Fibroblast of the conjunctiva (primary cell): ENCODE measurements at regions not wholly inside any gene's neighbourhood (a gene's known extent, or its start where the extent isn't known, plus 50 kb on each side); places are given as distances from the start of the nearest gene placed in this dataset.

ENCODE experiments used
- DNase-seq: peaks from one replicate; pipeline ENCODE4 v3.0.0-alpha.2; 2010; ENCODE audit warnings: low read depth

GRCh38 chr14:50038398-50039119 lies 77.8 kb downstream of the VCPKMT start:
- DNase-seq, result peak; percentile 85

GRCh38 chr14:50039120-50039517 lies 77.3 kb downstream of the VCPKMT start:
- no peak for DNase-seq

- DNase-seq, result no peak
Observed at GRCh38 chr14:50039734-50040400, 76.5 kb downstream of the VCPKMT start.

GRCh38 chr14:50040401-50040775 lies 76.0 kb downstream of the VCPKMT start:
- DNase-seq, result no peak

GRCh38 chr14:50040895-50041465 lies 75.4 kb downstream of the VCPKMT start:
- DNase-seq, result no peak

- no peak for DNase-seq
Observed at GRCh38 chr14:50041980-50042379, 74.4 kb downstream of the VCPKMT start.

GRCh38 chr14:50044042-50044651 lies 72.2 kb downstream of the VCPKMT start:
- DNase-seq, result no peak

- no peak for DNase-seq
Observed at GRCh38 chr14:50045039-50045711, 71.2 kb downstream of the VCPKMT start.

GRCh38 chr14:50045837-50046236 lies 70.5 kb downstream of the VCPKMT start:
- no peak for DNase-seq

GRCh38 chr14:50047274-50047676 lies 69.1 kb downstream of the VCPKMT start:
- DNase-seq, result no peak

GRCh38 chr14:50049093-50049492 lies 67.3 kb downstream of the VCPKMT start:
- DNase-seq, result no peak

GRCh38 chr14:50049703-50050570 lies 66.4 kb downstream of the VCPKMT start:
- DNase-seq, result no peak

- DNase-seq, result no peak
Observed at GRCh38 chr14:50051106-50051505, 65.3 kb downstream of the VCPKMT start.

- no peak for DNase-seq
Observed at GRCh38 chr14:50051706-50052105, 64.7 kb downstream of the VCPKMT start.

- DNase-seq, result no peak
Observed at GRCh38 chr14:50052517-50052916, 63.9 kb downstream of the VCPKMT start.

GRCh38 chr14:50053935-50054334 lies 62.4 kb downstream of the VCPKMT start:
- DNase-seq, result no peak

- no peak for DNase-seq
Observed at GRCh38 chr14:50055461-50056228, 60.7 kb downstream of the VCPKMT start.

GRCh38 chr14:50056435-50056834 lies 59.9 kb downstream of the VCPKMT start:
- no peak for DNase-seq

- no peak for DNase-seq
Observed at GRCh38 chr14:50057331-50057730, 59.0 kb downstream of the VCPKMT start.

- DNase-seq, result no peak
Observed at GRCh38 chr14:50058113-50058512, 58.3 kb downstream of the VCPKMT start.
